DMS53 (cell line): ENCODE measurements at regions not wholly inside any gene's neighbourhood (a gene's known extent, or its start where the extent isn't known, plus 50 kb on each side); places are given as distances from the start of the nearest gene placed in this dataset.

Source experiments
- DNase-seq: peaks from one replicate; lab custom pipeline; 2025; lab: John Stamatoyannopoulos, UW

DNA sequence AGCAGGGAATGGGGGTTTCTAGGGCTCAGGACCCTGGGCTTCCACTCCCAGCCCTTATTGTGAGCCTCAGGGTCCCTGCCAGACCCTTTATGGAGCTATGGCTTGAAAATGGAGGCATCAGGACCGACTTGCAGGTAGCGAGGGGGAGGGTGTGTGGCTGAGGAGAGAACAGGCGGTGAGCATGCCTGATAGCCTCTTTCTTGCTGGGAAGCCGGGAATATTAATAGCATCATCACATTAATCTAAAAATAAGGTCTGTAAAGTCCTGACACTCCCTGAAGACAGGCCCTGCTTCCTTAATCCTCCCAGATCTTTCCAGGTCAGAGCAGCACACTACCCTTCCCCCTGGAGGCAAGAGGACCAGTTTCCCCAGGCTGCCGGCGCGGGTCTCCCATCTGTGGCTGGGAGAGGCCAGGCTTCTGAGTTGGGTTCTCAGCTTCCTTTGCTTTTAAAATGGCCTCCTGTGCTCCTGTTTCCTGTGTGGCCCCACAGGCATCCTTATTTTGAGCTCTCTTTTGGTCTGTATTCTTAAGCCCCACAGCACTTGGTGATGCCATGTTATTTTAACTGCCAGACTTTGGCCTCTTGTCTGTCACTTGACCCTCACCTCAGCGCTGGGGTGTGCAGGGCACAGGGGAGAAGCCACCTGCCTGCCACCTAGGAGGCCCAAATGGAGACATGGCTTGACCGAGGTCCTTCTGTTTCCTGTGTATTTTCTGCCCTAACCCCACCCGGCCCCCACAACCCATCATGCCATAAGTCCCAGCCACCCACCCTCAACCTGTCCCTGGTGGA lies 185.0 kb upstream of the TOPAZ1 start:
- DNase-seq, result no peak

DNA sequence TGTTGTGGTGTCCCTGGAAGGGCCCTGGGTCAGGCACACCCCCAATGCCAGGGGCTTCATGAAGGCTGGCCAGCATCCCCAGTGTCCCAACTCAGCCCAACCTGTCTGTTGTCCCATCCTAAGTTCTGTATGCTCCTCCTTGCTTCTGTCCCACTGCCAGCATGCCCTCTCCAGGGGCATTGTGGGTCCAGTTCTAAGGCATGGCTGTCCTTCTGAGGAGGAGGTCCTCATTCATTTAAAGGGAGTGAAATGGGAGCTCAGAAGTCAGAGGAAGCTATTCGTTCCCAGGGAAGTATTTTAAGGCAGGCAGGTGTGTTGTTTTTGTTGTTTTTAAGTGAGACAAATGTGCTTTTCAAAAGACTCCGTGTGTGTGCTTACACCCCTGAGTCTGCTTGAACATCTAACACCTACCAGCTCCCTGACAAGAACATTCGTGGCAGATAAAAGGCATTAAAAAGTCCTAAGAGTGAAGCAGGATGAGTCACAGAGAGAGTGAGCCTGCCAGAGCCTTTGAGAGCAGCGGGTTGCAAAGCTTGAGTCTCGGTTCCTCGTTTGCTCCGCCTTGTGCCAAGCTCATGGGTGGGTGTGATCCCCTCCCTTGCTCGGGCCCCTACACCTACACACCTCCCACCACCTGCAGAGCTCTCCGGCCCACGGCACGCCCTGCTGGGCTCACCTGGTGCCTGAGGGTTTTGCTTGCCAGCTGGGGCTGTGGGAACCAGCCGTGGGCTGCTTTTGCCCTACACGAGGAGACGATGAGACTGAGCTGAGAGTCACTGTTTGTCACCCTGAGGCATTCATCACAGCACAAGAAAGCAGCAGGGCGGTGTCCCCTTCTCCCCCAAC lies 183.4 kb upstream of the TOPAZ1 start:
- DNase-seq, result no peak

DNA sequence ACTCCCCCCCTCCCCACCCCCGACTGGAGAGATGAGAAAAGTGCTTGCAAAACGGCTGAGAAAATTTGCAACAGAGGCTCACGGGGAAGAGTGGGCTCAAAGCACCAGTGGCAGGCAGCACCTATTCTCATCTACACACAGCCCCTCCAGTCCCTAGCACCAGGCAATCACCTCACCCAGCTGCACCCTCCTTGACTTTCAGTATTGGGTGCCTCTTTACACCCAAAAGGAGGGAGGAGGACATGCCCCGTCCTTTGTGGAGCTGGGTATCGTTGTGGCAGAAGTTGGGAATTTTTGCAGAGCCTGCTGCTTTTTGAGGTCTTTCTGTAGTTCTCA lies 182.8 kb upstream of the TOPAZ1 start:
- no peak for DNase-seq

DNA sequence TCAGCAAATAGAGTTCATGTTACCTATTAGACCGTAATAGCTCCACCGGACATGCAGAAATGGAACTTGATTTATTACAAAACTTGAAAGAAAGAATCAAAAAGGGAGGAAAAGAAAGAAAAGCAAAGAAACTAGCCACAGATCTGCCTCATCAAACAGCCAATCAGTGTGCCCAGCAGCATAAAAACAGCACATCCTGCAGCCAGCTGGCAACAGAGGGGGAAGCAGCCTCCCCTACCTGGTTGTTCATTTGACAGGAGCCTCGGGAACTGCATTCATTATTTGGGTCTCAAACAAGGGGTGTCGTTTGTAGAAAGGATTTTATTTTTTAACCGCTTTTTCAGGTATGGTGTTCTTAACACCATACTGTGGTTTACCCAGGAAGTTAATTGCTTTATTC lies 181.5 kb upstream of the TOPAZ1 start:
- DNase-seq, result no peak

DNA sequence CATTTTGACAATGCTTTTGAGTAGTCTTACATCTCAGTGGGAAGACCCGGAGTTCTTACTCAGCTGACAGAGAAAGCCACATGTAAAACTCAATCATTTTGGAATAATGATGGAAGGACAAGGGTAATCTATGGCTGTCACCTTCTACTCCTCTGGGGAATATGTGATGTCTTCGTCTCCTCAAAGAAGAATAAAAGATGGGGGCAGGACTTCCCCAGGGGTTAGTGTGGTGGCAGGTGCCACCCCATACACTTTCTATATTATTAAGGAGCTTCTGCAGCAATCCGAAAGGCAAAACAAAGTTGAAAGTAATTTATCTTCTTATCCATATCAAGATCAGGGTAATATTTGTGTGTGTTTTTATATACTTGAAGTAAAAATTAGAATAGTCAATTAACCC lies 180.4 kb upstream of the TOPAZ1 start:
- no peak for DNase-seq

DNA sequence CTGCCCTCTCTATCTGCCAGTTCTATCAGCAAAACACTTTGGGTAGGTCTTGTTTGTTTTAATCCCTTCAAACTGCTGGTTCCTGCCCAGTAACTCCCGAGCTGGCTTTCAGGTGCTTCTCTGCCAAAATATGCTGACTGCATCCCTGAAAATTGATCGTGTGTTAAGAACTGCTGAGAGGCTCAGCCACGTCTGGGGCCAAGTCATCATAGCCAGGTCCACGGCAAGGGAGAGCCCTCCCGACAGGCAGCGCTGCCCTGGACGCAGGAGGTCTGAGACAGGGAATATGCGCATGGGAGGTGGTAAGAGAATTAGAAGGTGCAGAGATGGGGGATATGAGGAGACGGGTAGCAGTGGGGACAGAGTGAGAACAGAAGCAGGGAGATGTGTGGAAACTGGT lies 179.7 kb upstream of the TOPAZ1 start:
- DNase-seq, result no peak

DNA sequence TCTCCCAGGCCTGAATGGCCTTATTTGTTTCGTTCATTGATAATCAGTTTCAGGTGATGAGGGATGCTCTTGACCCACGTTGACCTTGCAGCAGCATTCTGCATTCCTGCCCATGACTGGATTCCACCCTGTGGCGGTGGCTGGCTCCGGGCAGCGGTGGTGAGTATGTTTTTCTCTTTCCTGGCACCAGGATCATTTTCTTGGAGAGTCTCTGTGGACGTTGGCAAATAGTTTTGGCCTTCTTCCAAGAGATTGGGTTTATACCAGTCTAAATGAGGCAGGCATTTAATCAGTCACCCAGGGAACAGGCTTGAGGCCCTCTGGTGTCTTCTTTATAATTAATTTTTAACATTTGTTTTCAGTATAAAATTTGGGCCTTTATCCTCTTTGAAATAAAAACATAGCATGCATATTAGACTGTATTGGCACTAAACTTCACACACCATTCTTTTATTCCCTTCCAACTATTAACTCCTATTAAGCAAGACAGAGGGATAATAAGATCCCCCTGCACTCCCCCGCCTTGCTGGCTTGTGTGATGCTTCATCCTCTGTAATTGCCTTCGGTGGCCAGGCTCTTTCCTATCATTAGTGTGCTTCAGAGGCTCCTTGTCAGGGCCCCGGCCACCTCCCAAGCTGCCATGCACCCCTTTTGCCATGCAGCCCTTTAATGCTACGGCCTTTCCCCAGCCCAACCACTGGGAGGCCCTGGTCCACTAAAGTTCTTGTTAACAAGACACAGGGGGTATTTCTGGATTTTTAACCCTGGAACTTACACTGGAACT lies 176.2 kb upstream of the TOPAZ1 start:
- DNase-seq, result no peak

DNA sequence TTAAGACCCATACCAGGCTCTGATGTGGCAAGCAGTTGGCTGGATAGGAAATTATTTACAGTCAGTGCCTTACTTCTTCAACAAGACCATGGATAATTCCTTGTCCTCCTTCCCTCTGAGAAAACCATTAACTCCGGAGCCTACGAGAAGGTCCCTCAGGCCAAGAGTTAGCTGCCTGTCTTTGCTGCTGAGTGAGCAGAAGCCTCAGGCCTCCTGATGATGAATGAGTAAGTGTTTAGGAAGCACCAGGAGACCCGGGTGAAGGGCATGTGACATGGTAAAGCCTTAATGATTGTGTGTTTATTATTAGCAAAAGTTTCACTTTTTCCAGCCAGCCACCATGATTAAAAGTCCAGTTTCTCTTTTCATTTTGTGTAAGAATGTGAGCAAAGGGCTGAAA lies 174.9 kb upstream of the TOPAZ1 start:
- DNase-seq, result no peak

DNA sequence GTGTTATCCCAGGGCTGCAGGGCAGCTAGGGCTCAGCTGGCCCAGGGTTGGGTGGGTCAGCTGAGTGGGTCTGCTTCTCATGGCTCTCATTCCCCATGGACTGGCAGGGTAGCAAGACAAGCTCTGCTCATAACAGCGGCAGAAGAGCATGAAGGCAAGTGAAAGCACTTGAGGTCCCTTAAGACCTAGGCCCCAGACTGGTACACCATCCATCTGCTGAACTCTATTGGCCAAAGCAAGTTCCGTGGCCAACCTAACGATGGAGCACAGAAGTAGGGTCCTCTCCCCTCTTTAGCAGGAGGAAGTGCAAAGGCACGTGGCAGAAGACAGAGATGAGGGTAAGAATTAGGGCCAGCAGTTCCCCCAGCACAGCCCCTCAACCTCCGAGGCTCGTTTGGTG lies 174.3 kb upstream of the TOPAZ1 start:
- DNase-seq, result no peak

DNA sequence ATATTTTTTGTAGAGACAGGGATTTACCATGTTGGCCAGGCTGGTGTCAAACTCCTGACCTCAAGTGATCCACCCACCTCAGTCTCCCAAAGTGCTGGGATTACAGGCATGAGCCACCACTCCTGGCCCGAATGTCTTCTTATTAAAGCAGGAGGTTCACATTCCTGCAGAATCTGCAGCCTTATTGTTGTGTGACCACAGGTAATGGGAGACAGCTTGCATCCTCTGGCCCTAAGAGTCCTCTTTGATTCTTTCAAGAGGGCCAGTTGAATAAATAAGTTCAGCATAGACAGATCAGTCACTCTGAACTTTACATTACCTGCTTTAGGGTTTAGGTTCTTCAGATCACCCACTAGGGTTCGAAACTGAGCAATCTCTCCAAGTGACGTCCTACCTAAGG lies 172.9 kb upstream of the TOPAZ1 start:
- DNase-seq, result no peak

DNA sequence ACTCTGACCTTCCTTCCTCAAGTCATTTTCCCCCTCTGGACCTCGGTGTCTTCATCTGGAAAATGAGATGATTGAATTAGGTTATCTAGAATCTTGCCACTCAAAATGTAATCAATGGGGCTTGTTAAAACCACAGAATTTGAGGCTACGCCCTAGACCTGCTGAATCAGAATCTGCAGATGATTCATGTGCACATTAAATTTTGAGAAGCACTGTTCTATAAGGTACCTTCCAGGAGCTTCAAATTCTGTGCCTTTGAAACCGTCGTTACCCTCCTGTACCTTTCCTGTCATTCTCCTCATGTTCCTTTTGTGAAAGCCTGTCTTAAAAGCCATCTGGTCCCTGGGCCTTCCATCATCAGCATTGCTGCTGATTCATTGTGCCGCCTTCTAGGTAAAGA lies 172.4 kb upstream of the TOPAZ1 start:
- no peak for DNase-seq

DNA sequence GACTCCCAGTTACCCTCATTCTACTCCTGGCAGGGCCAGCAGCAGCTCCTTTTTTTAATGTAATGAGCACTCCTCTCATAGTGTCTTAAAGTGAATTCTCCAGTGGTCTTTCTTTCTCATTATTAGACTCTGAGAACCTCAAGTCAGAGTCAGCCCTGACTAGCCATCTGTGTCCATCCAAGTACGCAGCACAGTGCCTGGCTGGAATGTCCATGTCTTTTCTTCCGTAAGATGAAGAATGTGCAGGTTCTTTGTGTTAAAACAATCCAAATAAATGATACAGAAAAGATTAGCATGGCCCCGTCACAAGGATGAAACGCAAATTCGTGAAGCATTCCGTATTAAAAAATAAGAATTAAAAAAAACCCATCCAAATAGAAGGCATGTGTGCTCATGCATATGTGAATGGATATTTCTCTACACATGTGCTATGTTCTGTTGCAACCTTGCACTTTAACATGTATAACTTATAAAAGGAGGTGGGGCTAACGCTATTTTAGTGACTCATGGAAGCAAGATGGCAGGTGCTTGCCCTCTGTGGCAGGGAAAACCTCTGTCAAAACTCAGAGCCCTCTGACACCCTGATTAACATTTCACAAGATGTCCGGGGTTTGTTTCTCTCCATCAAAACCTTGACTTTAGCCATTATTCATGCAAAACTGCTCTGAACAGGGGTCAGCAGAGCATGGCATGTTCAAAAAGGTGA lies 170.7 kb upstream of the TOPAZ1 start:
- DNase-seq, result no peak

DNA sequence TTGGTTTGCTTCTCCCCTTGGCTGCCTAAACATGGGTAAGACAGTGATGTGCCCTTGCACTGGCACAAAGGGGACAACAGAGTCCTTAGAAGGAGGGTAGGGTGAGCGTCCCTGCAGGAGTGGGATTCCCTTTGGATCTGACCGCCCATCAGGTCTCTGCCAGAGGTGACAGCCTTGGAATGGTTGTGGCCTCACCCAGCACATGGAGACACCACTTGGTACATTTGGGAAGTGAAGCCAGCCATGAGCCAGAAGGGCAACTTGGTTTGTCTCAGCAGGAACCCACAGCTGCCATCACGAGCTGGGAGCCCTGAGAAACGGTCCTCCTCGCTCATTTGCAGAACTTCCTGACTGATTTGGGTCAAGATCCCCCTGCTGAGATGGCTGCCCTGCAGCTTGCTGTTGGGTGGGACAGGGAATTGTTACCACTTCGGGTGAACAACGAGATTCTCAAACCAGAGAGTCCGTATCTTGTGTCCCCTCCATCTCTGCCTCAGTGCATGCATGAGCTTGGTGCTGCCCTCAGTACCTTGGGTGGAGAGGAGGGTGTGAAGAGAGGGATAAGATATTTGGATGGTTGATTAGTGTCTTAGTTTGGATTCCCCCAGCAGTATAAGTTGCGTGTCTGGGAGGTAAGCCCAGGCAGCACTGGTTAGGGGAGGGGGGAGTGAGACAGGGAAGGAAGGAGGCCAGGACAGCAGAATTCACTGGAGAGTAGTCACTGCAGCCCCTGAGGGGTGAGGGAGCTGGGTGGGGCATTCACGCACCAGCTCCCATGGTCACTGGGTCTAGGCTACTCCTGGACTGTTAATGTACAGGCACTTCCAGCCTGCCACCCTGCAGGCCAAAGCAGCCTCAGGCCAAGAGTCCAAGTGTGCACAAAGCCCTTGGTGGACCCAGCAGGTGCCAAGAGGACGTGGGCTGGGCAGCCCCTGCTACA lies 168.8 kb upstream of the TOPAZ1 start:
- DNase-seq, result no peak

DNA sequence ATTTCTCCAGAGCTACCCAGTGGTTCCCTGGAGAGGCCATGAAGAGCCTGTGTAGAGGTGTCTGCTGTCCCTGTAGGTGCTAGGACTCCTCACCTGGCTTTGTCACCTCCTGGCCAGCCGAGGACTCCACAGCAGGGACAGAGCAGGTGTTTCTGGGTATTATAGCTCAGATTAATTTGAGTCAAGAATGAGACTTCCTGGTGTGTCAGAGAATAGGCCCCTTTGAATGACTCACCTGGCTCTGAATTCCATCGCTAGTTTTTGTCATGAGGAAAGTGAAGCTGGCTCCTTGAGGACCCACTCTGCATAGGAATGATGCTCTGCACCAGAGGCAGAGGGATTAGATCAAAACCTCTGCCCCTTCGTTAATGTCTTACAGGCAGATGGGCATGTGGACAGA lies 167.5 kb upstream of the TOPAZ1 start:
- DNase-seq, result peak; percentile 52

DNA sequence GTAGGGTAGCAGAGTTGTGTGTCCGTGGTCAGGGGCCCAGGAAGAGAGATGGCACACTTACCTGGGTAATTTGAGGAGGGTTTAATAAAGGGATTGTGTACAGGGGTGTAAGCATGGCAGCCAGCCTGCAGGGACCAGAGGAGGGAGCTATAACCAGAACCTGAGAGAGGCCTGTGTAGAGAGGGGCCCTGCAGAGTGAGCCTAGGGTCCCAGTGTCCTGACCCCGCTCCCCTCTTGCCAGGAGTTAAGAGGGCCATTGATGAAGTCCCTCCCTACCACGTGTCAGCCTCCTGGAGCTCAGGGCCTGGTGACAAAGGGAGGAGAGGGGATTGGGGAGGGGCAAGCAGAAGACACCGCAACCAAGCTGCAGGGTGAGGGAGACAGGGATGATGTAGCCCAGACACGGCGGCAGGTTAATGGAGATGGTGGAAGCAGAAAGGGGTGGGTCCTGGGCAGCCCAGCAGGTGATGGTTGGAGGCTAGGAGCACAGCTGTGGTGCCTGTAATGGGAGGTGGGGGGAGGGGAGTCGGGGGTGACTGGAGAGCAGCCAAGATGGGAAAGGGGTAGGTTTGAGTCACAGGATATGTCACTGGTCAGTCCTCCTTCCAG lies 165.4 kb upstream of the TOPAZ1 start:
- peak; percentile 19 for DNase-seq

DNA sequence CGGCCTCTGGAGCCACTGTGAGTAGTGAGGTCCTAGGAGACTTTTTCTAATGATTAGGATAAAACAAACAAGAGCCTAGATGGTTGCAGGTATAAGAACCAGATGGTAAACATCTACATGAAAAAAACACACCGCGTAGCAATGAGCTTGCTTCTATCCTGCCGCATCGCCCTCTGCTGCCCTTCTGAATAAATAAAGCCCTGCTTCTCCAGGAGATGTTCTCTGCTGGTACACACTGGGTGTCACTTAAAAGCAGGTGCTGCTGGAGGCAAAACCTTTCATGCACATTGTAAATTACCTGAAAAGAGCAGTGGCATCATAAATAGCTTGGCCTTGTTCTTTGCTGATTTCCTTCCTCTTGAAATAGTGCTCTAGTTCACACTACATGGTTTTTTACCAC lies 164.4 kb upstream of the TOPAZ1 start:
- DNase-seq, result peak; percentile 30

DNA sequence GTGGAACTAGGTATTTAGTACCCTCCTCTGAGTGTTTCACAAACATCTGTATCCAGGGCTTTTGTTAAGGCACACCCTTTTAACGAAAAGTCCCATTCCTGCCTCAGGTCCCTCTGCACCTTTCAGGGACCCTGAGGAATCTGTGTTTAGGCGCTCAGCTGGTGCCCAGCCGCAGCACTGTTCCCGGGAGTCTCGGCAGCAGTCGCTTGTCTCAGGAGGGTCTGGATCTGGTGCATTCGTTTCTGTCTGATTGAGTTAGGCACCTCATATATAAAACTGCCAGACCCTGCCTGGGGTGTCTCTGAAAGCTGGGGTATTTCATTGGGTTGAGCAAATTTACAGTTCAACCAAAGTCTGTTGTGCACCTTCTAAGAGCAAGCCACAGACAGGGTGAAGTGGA lies 162.8 kb upstream of the TOPAZ1 start:
- no peak for DNase-seq

DNA sequence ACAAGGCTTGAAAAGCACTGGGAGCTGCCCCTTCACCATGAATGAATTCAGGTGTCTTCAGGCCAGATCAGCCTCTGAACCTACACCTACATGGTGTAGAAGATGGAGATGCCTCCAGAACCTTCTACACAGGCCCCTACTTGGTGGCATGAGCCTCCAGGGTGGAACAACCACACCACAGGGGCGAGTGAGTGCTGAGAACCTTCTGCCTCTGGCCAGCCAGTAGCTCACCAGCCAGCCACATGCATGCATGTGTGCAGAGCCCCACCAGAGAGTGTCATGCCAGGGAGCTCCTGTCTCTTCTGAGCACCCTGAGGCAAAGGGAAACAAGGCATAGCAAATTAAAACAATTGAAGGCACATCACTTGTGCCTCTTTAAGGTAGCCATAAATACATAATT lies 161.8 kb upstream of the TOPAZ1 start:
- no peak for DNase-seq

DNA sequence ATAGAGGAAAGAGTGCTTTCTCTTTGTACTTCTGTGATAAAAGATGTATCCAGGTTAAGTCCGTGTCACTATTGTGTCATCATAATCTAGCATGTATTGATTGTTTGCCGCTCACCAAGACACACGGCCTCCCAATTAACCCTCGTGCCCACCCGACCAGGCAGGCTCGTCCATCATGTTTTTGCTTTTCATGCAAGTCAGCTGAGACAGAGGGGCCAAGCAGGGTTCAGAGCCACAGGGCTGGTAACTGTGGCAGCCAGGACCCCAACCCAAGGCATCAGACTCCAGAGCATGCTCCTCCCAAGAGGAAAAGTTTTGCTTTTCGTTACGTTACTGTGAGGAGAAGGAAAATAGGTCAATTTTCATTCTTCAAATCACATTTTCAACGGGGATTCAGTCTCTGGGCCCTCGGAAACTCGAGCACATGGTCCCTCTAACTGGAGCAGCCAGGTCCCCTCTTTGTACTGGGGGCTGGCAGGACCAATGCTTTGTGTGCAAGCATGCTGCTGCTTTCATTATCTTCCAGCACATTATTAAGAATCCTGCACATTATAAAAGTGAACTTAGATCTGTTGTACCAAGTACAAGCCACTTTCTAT lies 161.1 kb upstream of the TOPAZ1 start:
- DNase-seq, result no peak

DNA sequence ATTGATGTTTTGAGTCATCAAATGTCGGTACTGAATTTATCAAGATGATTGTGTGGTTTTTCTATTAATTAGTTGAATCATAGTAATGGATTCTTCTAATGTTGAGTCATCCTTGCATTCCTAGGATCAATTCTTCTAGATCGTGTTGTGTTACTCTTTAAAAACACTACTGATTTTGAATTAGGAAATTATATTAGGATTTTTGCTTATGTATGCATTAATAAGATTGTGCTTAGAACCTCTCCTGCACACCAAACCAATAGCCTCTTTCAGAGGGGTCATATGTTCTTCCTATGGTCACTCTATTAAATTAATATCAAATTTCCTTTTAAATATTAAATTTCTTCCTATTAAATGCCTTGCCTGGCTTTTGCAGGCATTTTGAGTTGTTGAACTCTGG lies 151.7 kb upstream of the TOPAZ1 start:
- no peak for DNase-seq
